Suprapubic skin (tissue), 3 donors: ENCODE measurements at regions not wholly inside any gene's neighbourhood (a gene's known extent, or its start where the extent isn't known, plus 50 kb on each side); places are given as distances from the start of the nearest gene placed in this dataset.

Experiments used
- EP300 ChIP-seq: sonication (generic); formaldehyde crosslinking; IDR thresholded peaks from one replicate; pipeline ENCODE4 v1.6.1; 2017; ENCODE audit warnings: antibody characterized with exemption
- POLR2A ChIP-seq, 2 donors: fragments of 450-650 bp; IDR thresholded peaks; one replicate each; pipeline ENCODE4 v1.6.1; 2017; ENCODE audit warnings: antibody characterized with exemption in 2 of 2, mild to moderate bottlenecking in 2 of 2, moderate library complexity in 2 of 2
- TF ChIP-seq, protein P1 (sequence below), 2 donors: fragments of 200-600 bp in 1 of 2; fragments of 450-650 bp in 1 of 2; sonication (generic) in 1 of 2; IDR thresholded peaks; one replicate each; pipeline ENCODE4 v1.5.1; 2016 to 2019; ENCODE audit warnings: antibody characterized with exemption in 2 of 2, mild to moderate bottlenecking in 1 of 2, moderate library complexity in 1 of 2

DNA sequence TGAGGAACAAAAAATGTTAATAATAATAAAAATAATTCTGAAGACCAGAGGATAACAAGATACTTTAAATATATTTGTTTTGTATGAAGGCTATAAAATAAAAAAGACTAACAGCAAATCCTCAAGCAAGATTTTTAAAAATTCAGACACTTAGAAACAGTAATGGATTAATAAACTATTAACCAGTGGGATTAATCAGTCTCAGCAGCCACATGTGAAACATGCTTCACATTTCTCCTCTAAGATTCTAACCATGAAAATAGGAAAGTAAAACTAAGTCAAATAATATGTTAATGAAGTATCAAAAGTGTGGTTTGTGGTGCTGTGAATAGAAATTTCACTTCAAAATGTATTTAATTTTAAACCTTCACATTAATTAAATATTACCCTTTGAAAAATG lies 57.4 kb downstream of the KCNRG start:
- TF ChIP-seq, protein P1, sequence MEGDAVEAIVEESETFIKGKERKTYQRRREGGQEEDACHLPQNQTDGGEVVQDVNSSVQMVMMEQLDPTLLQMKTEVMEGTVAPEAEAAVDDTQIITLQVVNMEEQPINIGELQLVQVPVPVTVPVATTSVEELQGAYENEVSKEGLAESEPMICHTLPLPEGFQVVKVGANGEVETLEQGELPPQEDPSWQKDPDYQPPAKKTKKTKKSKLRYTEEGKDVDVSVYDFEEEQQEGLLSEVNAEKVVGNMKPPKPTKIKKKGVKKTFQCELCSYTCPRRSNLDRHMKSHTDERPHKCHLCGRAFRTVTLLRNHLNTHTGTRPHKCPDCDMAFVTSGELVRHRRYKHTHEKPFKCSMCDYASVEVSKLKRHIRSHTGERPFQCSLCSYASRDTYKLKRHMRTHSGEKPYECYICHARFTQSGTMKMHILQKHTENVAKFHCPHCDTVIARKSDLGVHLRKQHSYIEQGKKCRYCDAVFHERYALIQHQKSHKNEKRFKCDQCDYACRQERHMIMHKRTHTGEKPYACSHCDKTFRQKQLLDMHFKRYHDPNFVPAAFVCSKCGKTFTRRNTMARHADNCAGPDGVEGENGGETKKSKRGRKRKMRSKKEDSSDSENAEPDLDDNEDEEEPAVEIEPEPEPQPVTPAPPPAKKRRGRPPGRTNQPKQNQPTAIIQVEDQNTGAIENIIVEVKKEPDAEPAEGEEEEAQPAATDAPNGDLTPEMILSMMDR (IDR thresholded peaks at IDR 0.05): no peak
- no peak for TF ChIP-seq POLR2A (IDR thresholded peaks at IDR 0.05)
- TF ChIP-seq EP300: no peak
